ENCODE measurements at regions not wholly inside any gene's neighbourhood (a gene's known extent, or its start where the extent isn't known, plus 50 kb on each side); places are given as distances from the start of the nearest gene placed in this dataset.

- no peak for DNase-seq (ENCODE audit: low read depth in 2 of 2)
Measured at GRCh38 chr12:93177208-93178153, 200.2 kb upstream of the NUDT4 start.

- no peak for DNase-seq (ENCODE audit: low read depth in 2 of 2)
Measured at GRCh38 chr12:93178154-93178878, 199.4 kb upstream of the NUDT4 start.

GRCh38 chr12:93179792-93180191 is 197.9 kb upstream of the NUDT4 start:
- DNase-seq (ENCODE audit: low read depth in 2 of 2) = no peak

- DNase-seq (ENCODE audit: low read depth in 2 of 2) = no peak
Measured at GRCh38 chr12:93180566-93180965, 197.2 kb upstream of the NUDT4 start.

- DNase-seq (ENCODE audit: low read depth in 2 of 2) = no peak
Measured at GRCh38 chr12:93181409-93181965, 196.2 kb upstream of the NUDT4 start.

- DNase-seq (ENCODE audit: low read depth in 2 of 2) = no peak
Measured at GRCh38 chr12:93183940-93184671, 193.6 kb upstream of the NUDT4 start.

GRCh38 chr12:93184672-93185368 is 192.9 kb upstream of the NUDT4 start:
- DNase-seq (ENCODE audit: low read depth in 2 of 2) = no peak

- no peak for DNase-seq (ENCODE audit: low read depth in 2 of 2)
Measured at GRCh38 chr12:93185369-93185741, 192.4 kb upstream of the NUDT4 start.

GRCh38 chr12:93186131-93186530 is 191.6 kb upstream of the NUDT4 start:
- DNase-seq (ENCODE audit: low read depth in 2 of 2) = no peak

- no peak for DNase-seq (ENCODE audit: low read depth in 2 of 2)
Measured at GRCh38 chr12:93186621-93187020, 191.1 kb upstream of the NUDT4 start.

GRCh38 chr12:93191423-93191822 is 186.3 kb upstream of the NUDT4 start:
- no peak for DNase-seq (ENCODE audit: low read depth in 2 of 2)

- no peak for DNase-seq (ENCODE audit: low read depth in 2 of 2)
Measured at GRCh38 chr12:93191956-93192355, 185.8 kb upstream of the NUDT4 start.

GRCh38 chr12:93192878-93193277 is 184.8 kb upstream of the NUDT4 start:
- no peak for DNase-seq (ENCODE audit: low read depth in 2 of 2)

- DNase-seq (ENCODE audit: low read depth in 2 of 2) = no peak
Measured at GRCh38 chr12:93195511-93195910, 182.2 kb upstream of the NUDT4 start.

GRCh38 chr12:93197067-93197593 is 180.6 kb upstream of the NUDT4 start:
- no peak for DNase-seq (ENCODE audit: low read depth in 2 of 2)

GRCh38 chr12:93198086-93198485 is 179.6 kb upstream of the NUDT4 start:
- no peak for DNase-seq (ENCODE audit: low read depth in 2 of 2)

GRCh38 chr12:93199831-93200236 is 177.9 kb upstream of the NUDT4 start:
- DNase-seq (ENCODE audit: low read depth in 2 of 2) = no peak

- DNase-seq (ENCODE audit: low read depth in 2 of 2) = no peak
Measured at GRCh38 chr12:93200291-93200917, 177.3 kb upstream of the NUDT4 start.

GRCh38 chr12:93201990-93202389 is 175.7 kb upstream of the NUDT4 start:
- no peak for DNase-seq (ENCODE audit: low read depth in 2 of 2)

GRCh38 chr12:93202688-93203087 is 175.0 kb upstream of the NUDT4 start:
- DNase-seq (ENCODE audit: low read depth in 2 of 2) = no peak

- DNase-seq (ENCODE audit: low read depth in 2 of 2) = no peak
Measured at GRCh38 chr12:93203361-93203760, 174.4 kb upstream of the NUDT4 start.

Data from stimulated activated CD8-positive, alpha-beta memory T cell treated with anti-CD3 and anti-CD28 coated beads, Interleukin-7, amount 100 ng/mL, for 4 hours (primary cell).